SH-SY5Y (cell line): ENCODE measurements at regions not wholly inside any gene's neighbourhood (a gene's known extent, or its start where the extent isn't known, plus 50 kb on each side); places are given as distances from the start of the nearest gene placed in this dataset.

ENCODE experiments used
- GATA2 ChIP-seq: IDR thresholded peaks from 2 replicates; pipeline ENCODE4 v1.6.1; 2011; ENCODE audit warnings: mild to moderate bottlenecking, low read depth, low read length
- GATA3 ChIP-seq: IDR thresholded peaks from 2 replicates; pipeline ENCODE4 v1.6.1; 2011; ENCODE audit warnings: low read depth, mild to moderate bottlenecking, low read length, moderate library complexity

- TF ChIP-seq GATA3 (no peak), GATA2 (no peak)
Measured at GRCh38 chr20:58129721-58130151, 98.7 kb downstream of the ANKRD60 start.
